Activated CD4-positive, alpha-beta T cell treated with anti-CD3 and anti-CD28 coated beads, Interleukin-2, amount 50 U/mL, for 4 hours (primary cell): ENCODE measurements at regions not wholly inside any gene's neighbourhood (a gene's known extent, or its start where the extent isn't known, plus 50 kb on each side); places are given as distances from the start of the nearest gene placed in this dataset.

Experiments used
- DNase-seq, 2 experiments: peaks; one replicate each; pipeline ENCODE4 v3.0.0-alpha.2; 2020

- no peak for DNase-seq
Measured at GRCh38 chr15:70319466-70319865, 221.7 kb upstream of the TLE3 start.

- DNase-seq, result no peak
Measured at GRCh38 chr15:70318594-70319465, 221.1 kb upstream of the TLE3 start.

- DNase-seq, result no peak
Measured at GRCh38 chr15:70316059-70316600, 218.4 kb upstream of the TLE3 start.

GRCh38 chr15:70315431-70315830 lies 217.7 kb upstream of the TLE3 start:
- DNase-seq, result no peak

- DNase-seq, result no peak
Measured at GRCh38 chr15:70314688-70315087, 217.0 kb upstream of the TLE3 start.

GRCh38 chr15:70314018-70314354 lies 216.3 kb upstream of the TLE3 start:
- no peak for DNase-seq

- no peak for DNase-seq
Measured at GRCh38 chr15:70313099-70314017, 215.6 kb upstream of the TLE3 start.

- no peak for DNase-seq
Measured at GRCh38 chr15:70311821-70312220, 214.1 kb upstream of the TLE3 start.

- no peak for DNase-seq
Measured at GRCh38 chr15:70309716-70310115, 212.0 kb upstream of the TLE3 start.

GRCh38 chr15:70308735-70309434 lies 211.2 kb upstream of the TLE3 start:
- DNase-seq, result no peak

- DNase-seq, result no peak
Measured at GRCh38 chr15:70308011-70308734, 210.5 kb upstream of the TLE3 start.

GRCh38 chr15:70306582-70306981 lies 208.9 kb upstream of the TLE3 start:
- no peak for DNase-seq

GRCh38 chr15:70306081-70306480 lies 208.4 kb upstream of the TLE3 start:
- no peak for DNase-seq

- DNase-seq, result no peak
Measured at GRCh38 chr15:70303981-70304380, 206.3 kb upstream of the TLE3 start.

- no peak for DNase-seq
Measured at GRCh38 chr15:70302360-70302759, 204.6 kb upstream of the TLE3 start.

- DNase-seq, result no peak
Measured at GRCh38 chr15:70301396-70301795, 203.7 kb upstream of the TLE3 start.

GRCh38 chr15:70299931-70300869 lies 202.5 kb upstream of the TLE3 start:
- DNase-seq, result peak; percentile 57 to 60

GRCh38 chr15:70297465-70298058 lies 199.8 kb upstream of the TLE3 start:
- DNase-seq, result no peak

GRCh38 chr15:70294731-70295305 lies 197.1 kb upstream of the TLE3 start:
- no peak for DNase-seq
